MM.1S (cell line): ENCODE measurements at regions not wholly inside any gene's neighbourhood (a gene's known extent, or its start where the extent isn't known, plus 50 kb on each side); places are given as distances from the start of the nearest gene placed in this dataset.
"Not testable (repeated sequence)": the region's sequence is repeated elsewhere in the genome, so short reads cannot be mapped to it uniquely, and the experiment has no call there.

Source experiments
- DNase-seq: peaks from one replicate; pipeline ENCODE4 v3.0.0-alpha.2; 2015
- H2AFZ ChIP-seq: fragments of 300-600 bp; sonication (generic); 2 replicates; pipeline ENCODE4 v1.6.0; 2016; ENCODE audit warnings: antibody characterized with exemption, low read length
- H3F3A ChIP-seq: fragments of 300-600 bp; sonication (generic); 2 replicates; pipeline ENCODE4 v1.6.1; 2016; ENCODE audit warnings: mild to moderate bottlenecking, antibody characterized with exemption, low read length, moderate library complexity, mixed read lengths; ENCODE audit not compliant: insufficient read depth
- H3K27ac ChIP-seq: fragments of 300-600 bp; sonication (generic); 2 replicates; pipeline ENCODE4 v1.5.1; 2016; ENCODE audit warnings: mild to moderate bottlenecking, low read length
- H3K27me3 ChIP-seq: fragments of 300-600 bp; sonication (generic); replicated peaks from 2 replicates; pipeline ENCODE4 v1.6.0; 2016; ENCODE audit warnings: low read length; ENCODE audit not compliant: insufficient read depth
- H3K36me3 ChIP-seq: fragments of 300-600 bp; sonication (generic); replicated peaks from 2 replicates; pipeline ENCODE4 v1.6.1; 2016; ENCODE audit warnings: mild to moderate bottlenecking, low read length, mixed read lengths; ENCODE audit not compliant: insufficient read depth
- H3K4me1 ChIP-seq: fragments of 300-600 bp; sonication (generic); 2 replicates; pipeline ENCODE4 v1.6.1; 2016; ENCODE audit warnings: low read length, mixed read lengths
- H3K4me2 ChIP-seq: fragments of 300-600 bp; sonication (generic); 2 replicates; pipeline ENCODE4 v1.6.0; 2016; ENCODE audit warnings: low read depth, low read length
- H3K4me3 ChIP-seq: fragments of 300-600 bp; sonication (generic); 2 replicates; pipeline ENCODE4 v1.5.1; 2016; ENCODE audit warnings: low read length, mixed read lengths
- H3K79me2 ChIP-seq: fragments of 300-600 bp; sonication (generic); 2 replicates; pipeline ENCODE4 v1.6.1; 2016; ENCODE audit warnings: mixed run types, low read length, mixed read lengths
- H3K9ac ChIP-seq: fragments of 300-600 bp; sonication (generic); 2 replicates; pipeline ENCODE4 v1.6.1; 2016; ENCODE audit warnings: low read length, mixed read lengths
- H3K9me2 ChIP-seq: fragments of 300-600 bp; sonication (generic); replicated peaks from 2 replicates; pipeline ENCODE4 v1.6.1; 2016; ENCODE audit warnings: mild to moderate bottlenecking, low read length, mixed read lengths; ENCODE audit not compliant: insufficient read depth
- H3K9me3 ChIP-seq: fragments of 300-600 bp; sonication (generic); replicated peaks from 2 replicates; pipeline ENCODE4 v1.6.1; 2016; ENCODE audit warnings: mild to moderate bottlenecking, low read length, mixed read lengths; ENCODE audit not compliant: insufficient read depth
- H4K20me1 ChIP-seq: fragments of 300-600 bp; sonication (generic); 2 replicates; pipeline ENCODE4 v1.6.1; 2016; ENCODE audit warnings: mild to moderate bottlenecking, low read length, moderate library complexity, mixed read lengths; ENCODE audit not compliant: insufficient read depth
- EZH2 ChIP-seq: fragments of 300-600 bp; sonication (generic); optimal IDR thresholded peaks from 2 replicates; pipeline ENCODE3; 2017; ENCODE audit warnings: low read depth, mild to moderate bottlenecking, antibody characterized with exemption, low read length, mixed read lengths
- EZH2phosphoT487 ChIP-seq: fragments of 300-600 bp; sonication (generic); IDR thresholded peaks from 2 replicates; pipeline ENCODE4 v1.6.1; 2018; ENCODE audit warnings: antibody characterized with exemption, low read length
- TF ChIP-seq, protein P1 (sequence below): fragments of 300-600 bp; sonication (generic); IDR thresholded peaks from 2 replicates; pipeline ENCODE4 v1.5.1; 2016; ENCODE audit warnings: antibody characterized with exemption, low read length, mixed read lengths

GRCh38 chr10:7040681-7041080 is 370.2 kb downstream of the SFMBT2 start:
- Histone ChIP-seq H3K4me1 (peaks cover 2% of the 10 kb centered on the region), H3F3A (no peaks in the 10 kb centered on the region), H3K9ac (no peak overlapping the region), H3K9me3 (no peaks in the 10 kb centered on the region), H3K27me3 (no peaks in the 10 kb centered on the region), H3K79me2 (no peaks in the 10 kb centered on the region), H3K9me2 (no peaks in the 10 kb centered on the region), H4K20me1 (no peaks in the 10 kb centered on the region), H3K36me3 (no peaks in the 10 kb centered on the region), H2AFZ (no peak overlapping the region), H3K4me2 (no peak overlapping the region), H3K4me3 (no peak overlapping the region), H3K27ac (no peak overlapping the region)
- TF ChIP-seq, protein P1, sequence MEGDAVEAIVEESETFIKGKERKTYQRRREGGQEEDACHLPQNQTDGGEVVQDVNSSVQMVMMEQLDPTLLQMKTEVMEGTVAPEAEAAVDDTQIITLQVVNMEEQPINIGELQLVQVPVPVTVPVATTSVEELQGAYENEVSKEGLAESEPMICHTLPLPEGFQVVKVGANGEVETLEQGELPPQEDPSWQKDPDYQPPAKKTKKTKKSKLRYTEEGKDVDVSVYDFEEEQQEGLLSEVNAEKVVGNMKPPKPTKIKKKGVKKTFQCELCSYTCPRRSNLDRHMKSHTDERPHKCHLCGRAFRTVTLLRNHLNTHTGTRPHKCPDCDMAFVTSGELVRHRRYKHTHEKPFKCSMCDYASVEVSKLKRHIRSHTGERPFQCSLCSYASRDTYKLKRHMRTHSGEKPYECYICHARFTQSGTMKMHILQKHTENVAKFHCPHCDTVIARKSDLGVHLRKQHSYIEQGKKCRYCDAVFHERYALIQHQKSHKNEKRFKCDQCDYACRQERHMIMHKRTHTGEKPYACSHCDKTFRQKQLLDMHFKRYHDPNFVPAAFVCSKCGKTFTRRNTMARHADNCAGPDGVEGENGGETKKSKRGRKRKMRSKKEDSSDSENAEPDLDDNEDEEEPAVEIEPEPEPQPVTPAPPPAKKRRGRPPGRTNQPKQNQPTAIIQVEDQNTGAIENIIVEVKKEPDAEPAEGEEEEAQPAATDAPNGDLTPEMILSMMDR: no peak
- TF ChIP-seq EZH2: no peak
- no peak for TF ChIP-seq EZH2phosphoT487
- DNase-seq: no peak

- H3F3A ChIP-seq: no peaks in the 10 kb centered on the region
- H2AFZ ChIP-seq: no peak overlapping the region
- no peaks in the 10 kb centered on the region for H3K79me2 ChIP-seq
- no peaks in the 10 kb centered on the region for H3K36me3 ChIP-seq
- H3K9me2 ChIP-seq: no peaks in the 10 kb centered on the region
- no peaks in the 10 kb centered on the region for H4K20me1 ChIP-seq
- H3K9me3 ChIP-seq: no peaks in the 10 kb centered on the region
- no peak overlapping the region for H3K27ac ChIP-seq
- no peak overlapping the region for H3K4me3 ChIP-seq
- no peak overlapping the region for H3K9ac ChIP-seq
- H3K4me2 ChIP-seq: no peak overlapping the region
- TF ChIP-seq, protein P1: no peak
- TF ChIP-seq EZH2: no peak
- no peak for TF ChIP-seq EZH2phosphoT487
- H3K27me3 ChIP-seq: no peaks in the 10 kb centered on the region
- H3K4me1 ChIP-seq: no peaks in the 10 kb centered on the region
- no peak for DNase-seq
Measured at GRCh38 chr10:7039859-7040258, 371.0 kb downstream of the SFMBT2 start.

DNA sequence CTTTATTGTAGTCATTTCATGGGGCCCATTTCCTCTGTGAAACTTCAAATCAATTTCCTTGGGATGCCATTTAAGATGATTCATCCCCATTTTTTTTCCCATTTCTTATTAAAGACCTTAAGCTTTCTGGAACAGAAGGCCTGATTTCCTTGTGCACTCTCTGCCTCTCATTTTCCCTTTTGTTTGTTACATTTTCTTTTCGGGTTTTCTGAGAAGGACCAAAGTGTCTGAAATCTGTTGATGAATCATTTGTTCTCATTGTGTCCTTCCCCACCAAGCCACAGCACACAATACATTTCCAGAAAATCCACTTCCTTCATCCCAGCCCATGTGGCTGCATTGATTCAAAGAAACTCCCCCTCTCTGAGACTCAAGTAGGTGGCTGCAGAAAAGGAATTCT is 372.4 kb downstream of the SFMBT2 start:
- no peaks in the 10 kb centered on the region for H3F3A ChIP-seq
- no peak overlapping the region for H3K4me2 ChIP-seq
- no peak for TF ChIP-seq EZH2
- TF ChIP-seq EZH2phosphoT487: no peak
- TF ChIP-seq, protein P1: no peak
- H3K9me2 ChIP-seq: no peaks in the 10 kb centered on the region
- H3K9ac ChIP-seq: no peak overlapping the region
- no peaks in the 10 kb centered on the region for H3K4me1 ChIP-seq
- no peak overlapping the region for H3K27ac ChIP-seq
- no peaks in the 10 kb centered on the region for H3K36me3 ChIP-seq
- no peaks in the 10 kb centered on the region for H4K20me1 ChIP-seq
- no peak overlapping the region for H3K4me3 ChIP-seq
- no peak overlapping the region for H2AFZ ChIP-seq
- no peaks in the 10 kb centered on the region for H3K9me3 ChIP-seq
- no peak for DNase-seq
- no peaks in the 10 kb centered on the region for H3K27me3 ChIP-seq
- no peaks in the 10 kb centered on the region for H3K79me2 ChIP-seq

DNA sequence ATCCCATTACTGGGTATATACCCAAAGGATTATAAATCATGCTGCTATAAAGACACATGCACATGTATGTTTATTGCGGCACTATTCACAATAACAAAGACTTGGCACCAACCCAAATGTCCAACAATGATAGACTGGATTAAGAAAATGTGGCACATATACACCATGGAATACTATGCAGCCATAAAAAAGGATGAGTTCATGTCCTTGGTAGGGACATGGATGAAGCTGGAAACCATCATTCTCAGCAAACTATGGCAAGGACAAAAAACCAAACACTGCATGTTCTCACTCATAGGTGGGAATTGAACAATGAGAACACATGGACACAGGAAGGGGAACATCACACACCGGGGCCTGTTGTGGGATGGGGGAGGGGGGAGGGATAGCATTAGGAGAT is 373.4 kb downstream of the SFMBT2 start:
- DNase-seq, H3K27me3 ChIP-seq, H3K4me1 ChIP-seq, H3K9me3 ChIP-seq, H4K20me1 ChIP-seq, H3K9me2 ChIP-seq, H3K79me2 ChIP-seq, H3K27ac ChIP-seq, H3K4me2 ChIP-seq, H3K9ac ChIP-seq, H2AFZ ChIP-seq, H3K36me3 ChIP-seq, H3K4me3 ChIP-seq, H3F3A ChIP-seq: not testable (repeated sequence)
